HEK293 (cell line): ENCODE measurements at regions not wholly inside any gene's neighbourhood (a gene's known extent, or its start where the extent isn't known, plus 50 kb on each side); places are given as distances from the start of the nearest gene placed in this dataset.

ENCODE experiments used
- CTCF ChIA-PET: fragments of 350-600 bp; formaldehyde crosslinking; extraction: SDS; loops from one replicate; lab custom pipeline; 2021; ENCODE audit warnings: antibody characterized with exemption; lab: Yijun Ruan, JAX
- POLR2A ChIA-PET: fragments of 300-600 bp; formaldehyde crosslinking; extraction: SDS; loops from one replicate; lab custom pipeline; 2020; ENCODE audit warnings: antibody characterized with exemption, inconsistent platforms; lab: Yijun Ruan, JAX
- H3K27ac ChIP-seq: fragments of 200-500 bp; sonication (Bioruptor generic); 2 replicates; pipeline ENCODE4 v1.5.1; 2014; ENCODE audit warnings: low read depth, low read length, control low read depth, inconsistent platforms; ENCODE audit errors: extremely low read depth
- H3K36me3 ChIP-seq, 2 experiments: fragments of 200-500 bp in 1 of 2; sonication (Bioruptor generic) in 1 of 2; 1 replicate in 1 of 2; 2 replicates in 1 of 2; pipeline ENCODE4 v1.5.1; 2014 to 2017; ENCODE audit warnings: inconsistent platforms in 2 of 2, low read length in 2 of 2; ENCODE audit not compliant: control insufficient read depth in 2 of 2, insufficient read depth in 1 of 2
- H3K4me1 ChIP-seq: fragments of 200-500 bp; sonication (Bioruptor generic); 2 replicates; pipeline ENCODE4 v1.5.1; 2014; ENCODE audit warnings: mild to moderate bottlenecking, low read length, inconsistent platforms; ENCODE audit not compliant: control insufficient read depth, insufficient read depth
- H3K4me3 ChIP-seq: 2 replicates; pipeline ENCODE4 v1.5.1; 2011; ENCODE audit warnings: low read depth, mild to moderate bottlenecking, control low read depth, low read length, moderate library complexity
- H3K9me3 ChIP-seq: fragments of 200-500 bp; sonication (Bioruptor generic); 2 replicates; pipeline ENCODE4 v1.5.1; 2014; ENCODE audit warnings: low read depth, low read length, inconsistent platforms; ENCODE audit not compliant: control insufficient read depth, insufficient read depth
- PRDM10 ChIP-seq: fragments of 450-650 bp; formaldehyde crosslinking; IDR thresholded peaks from 2 replicates; pipeline ENCODE4 v1.5.1; 2016; ENCODE audit warnings: missing biosample characterization, missing genetic modification characterization
- SCRT2 ChIP-seq: fragments of 450-650 bp; formaldehyde crosslinking; IDR thresholded peaks from 2 replicates; pipeline ENCODE4 v1.5.1; 2016; ENCODE audit warnings: missing biosample characterization, missing genetic modification characterization
- ZBTB11 ChIP-seq: fragments of 450-650 bp; formaldehyde crosslinking; conservative IDR thresholded peaks from 2 replicates; pipeline ENCODE4 v1.5.1; 2016; ENCODE audit warnings: low read depth, missing biosample characterization, missing genetic modification characterization
- ZNF266 ChIP-seq: fragments of 450-650 bp; formaldehyde crosslinking; IDR thresholded peaks from 2 replicates; pipeline ENCODE4 v1.5.1; 2016; ENCODE audit warnings: missing biosample characterization, missing genetic modification characterization, low read depth
- ZNF274 ChIP-seq, 2 experiments: fragments of 200-500 bp in 1 of 2; fragments of 450-650 bp in 1 of 2; sonication (Bioruptor generic) in 1 of 2; formaldehyde crosslinking in 1 of 2; IDR thresholded peaks; 2 replicates each; pipeline versions ENCODE4 v1.5.1 to v1.6.1; 2014 to 2016; ENCODE audit warnings: borderline replicate concordance in 1 of 2, inconsistent platforms in 1 of 2, low read length in 1 of 2, missing biosample characterization in 1 of 2, missing genetic modification characterization in 1 of 2
- ZNF292 ChIP-seq: fragments of 450-650 bp; formaldehyde crosslinking; IDR thresholded peaks from 2 replicates; pipeline ENCODE4 v1.5.1; 2016; ENCODE audit warnings: low read depth, missing biosample characterization, missing genetic modification characterization, borderline replicate concordance
- ZNF433 ChIP-seq: fragments of 450-650 bp; formaldehyde crosslinking; IDR thresholded peaks from 2 replicates; pipeline ENCODE4 v1.5.1; 2016; ENCODE audit warnings: missing biosample characterization, missing genetic modification characterization, low read depth
- ZNF677 ChIP-seq: fragments of 450-650 bp; IDR thresholded peaks from 2 replicates; pipeline ENCODE4 v1.5.0; 2018; ENCODE audit warnings: missing biosample characterization, mild to moderate bottlenecking, missing genetic modification characterization, moderate library complexity
- ZNF747 ChIP-seq: fragments of 450-650 bp; formaldehyde crosslinking; IDR thresholded peaks from 2 replicates; pipeline ENCODE4 v1.5.1; 2016; ENCODE audit warnings: missing biosample characterization, missing genetic modification characterization

GRCh38 chr21:32861866-32862265 is 90.3 kb upstream of the PAXBP1 start:
- no peak overlapping the region for H3K4me3 ChIP-seq
- CTCF ChIA-PET, result interaction anchor here (0.6 to 1.4 kb wide), 3 partner anchors 79 to 450 kb away, joined by 3 to 5 read pairs (median 3); no protein-coding TSS in a partner anchor
- H3K9me3 ChIP-seq, result no peaks in the 10 kb centered on the region; the same call in 1 of the 2 replicates
- no peaks in the 10 kb centered on the region for H3K36me3 ChIP-seq
- no peak overlapping the region for H3K27ac ChIP-seq
- H3K4me1 ChIP-seq, result no peaks in the 10 kb centered on the region
- TF ChIP-seq ZNF266 (tag by site-specific recombination) (no peak), ZNF677 (tag by site-specific recombination) (peak; percentile 74), ZBTB11 (no peak)
- POLR2A ChIA-PET, result no interaction called here

- Histone ChIP-seq H3K4me1 (no peaks in the 10 kb centered on the region), H3K4me3 (no peak overlapping the region), H3K27ac (no peak overlapping the region), H3K9me3 (no peaks in the 10 kb centered on the region), H3K36me3 (no peaks in the 10 kb centered on the region)
- POLR2A ChIA-PET, result no interaction called here
- CTCF ChIA-PET, result interaction anchor here (0.6 to 1.8 kb wide), 5 partner anchors 9 to 260 kb away, joined by 3 to 9 read pairs (median 3); no protein-coding TSS in a partner anchor
- TF ChIP-seq ZNF292 (tag by site-specific recombination) (no peak), PRDM10 (tag by site-specific recombination) (peak; percentile 70)
Observed at GRCh38 chr21:32867597-32867996, 96.0 kb upstream of the PAXBP1 start.

GRCh38 chr21:32868631-32869454 is 97.3 kb upstream of the PAXBP1 start:
- ChIA-PET POLR2A (no interaction called here), CTCF (no interaction called here)
- TF ChIP-seq SCRT2 (tag by site-specific recombination) (peak; percentile 62), ZNF747 (tag by site-specific recombination) (no peak), ZNF274 (IDR thresholded peaks at IDR 0.05; ENCODE audit: low read length) (no peak), ZNF274 (tag by site-specific recombination; IDR thresholded peaks at IDR 0.05; ENCODE audit: borderline replicate concordance) (no peak), ZNF433 (tag by site-specific recombination) (no peak)

More at GRCh38 chr21:32868631-32869454, 97.3 kb upstream of the PAXBP1 start:
- no peaks in the 10 kb centered on the region for H3K4me1 ChIP-seq
- no peaks in the 10 kb centered on the region for H3K36me3 ChIP-seq
- no peaks in the 10 kb centered on the region for H3K9me3 ChIP-seq
- H3K4me3 ChIP-seq, result no peak overlapping the region
- no peak overlapping the region for H3K27ac ChIP-seq
